DOHH2 (cell line): ENCODE measurements at regions not wholly inside any gene's neighbourhood (a gene's known extent, or its start where the extent isn't known, plus 50 kb on each side); places are given as distances from the start of the nearest gene placed in this dataset.
"Not testable (repeated sequence)": the region's sequence is repeated elsewhere in the genome, so short reads cannot be mapped to it uniquely, and the experiment has no call there.

Source experiments
- H3F3A ChIP-seq: fragments of 200-600 bp; sonication (generic), shearing (Covaris generic); 2 replicates; pipeline ENCODE4 v1.6.0; 2016; ENCODE audit warnings: antibody characterized with exemption, mild to moderate bottlenecking; ENCODE audit not compliant: control insufficient read depth, insufficient read depth
- H3K27ac ChIP-seq: fragments of 200-600 bp; sonication (generic); 2 replicates; pipeline ENCODE4 v1.5.1; 2014; ENCODE audit warnings: low read depth, mild to moderate bottlenecking, low read length, moderate library complexity
- H3K27me3 ChIP-seq: fragments of 200-600 bp; sonication (generic); 2 replicates; pipeline ENCODE4 v1.6.1; 2014; ENCODE audit warnings: mild to moderate bottlenecking, low read length, mixed read lengths; ENCODE audit not compliant: control insufficient read depth
- H3K36me3 ChIP-seq: fragments of 200-600 bp; sonication (generic); 2 replicates; pipeline ENCODE4 v1.6.1; 2014; ENCODE audit warnings: mild to moderate bottlenecking, low read length, moderate library complexity, mixed read lengths; ENCODE audit not compliant: control insufficient read depth
- H3K4me1 ChIP-seq: fragments of 200-600 bp; sonication (generic); 2 replicates; pipeline ENCODE4 v1.6.1; 2014; ENCODE audit warnings: mild to moderate bottlenecking, low read length, mixed read lengths; ENCODE audit not compliant: control insufficient read depth
- H3K4me2 ChIP-seq: fragments of 200-600 bp; sonication (generic); 2 replicates; pipeline ENCODE4 v1.6.0; 2014; ENCODE audit warnings: mild to moderate bottlenecking, low read length, moderate library complexity
- H3K4me3 ChIP-seq: fragments of 200-600 bp; sonication (generic); 2 replicates; pipeline ENCODE4 v1.5.1; 2014; ENCODE audit warnings: mild to moderate bottlenecking, low read length, mixed read lengths
- H3K79me2 ChIP-seq: fragments of 200-600 bp; sonication (generic); 2 replicates; pipeline ENCODE4 v1.6.1; 2014; ENCODE audit warnings: mild to moderate bottlenecking, low read length, mixed read lengths; ENCODE audit not compliant: control insufficient read depth
- H3K9me2 ChIP-seq: fragments of 200-600 bp; sonication (generic); replicated peaks from 2 replicates; pipeline ENCODE4 v1.6.1; 2014; ENCODE audit warnings: mild to moderate bottlenecking, low read length, mixed read lengths; ENCODE audit not compliant: control insufficient read depth
- H3K9me3 ChIP-seq: fragments of 200-600 bp; sonication (generic); 2 replicates; pipeline ENCODE4 v1.6.1; 2014; ENCODE audit warnings: antibody characterized with exemption, low read length, mixed read lengths; ENCODE audit not compliant: control insufficient read depth, insufficient read depth
- H4K20me1 ChIP-seq: fragments of 200-600 bp; sonication (generic); 2 replicates; pipeline ENCODE4 v1.6.0; 2014; ENCODE audit warnings: low read depth, mild to moderate bottlenecking, antibody characterized with exemption, low read length, moderate library complexity; ENCODE audit not compliant: control insufficient read depth, insufficient read depth

- not testable (repeated sequence) for H3K36me3 ChIP-seq, H3K27ac ChIP-seq, H3F3A ChIP-seq, H3K9me3 ChIP-seq, H4K20me1 ChIP-seq, H3K4me2 ChIP-seq, H3K4me1 ChIP-seq, H3K4me3 ChIP-seq, H3K79me2 ChIP-seq, H3K27me3 ChIP-seq, H3K9me2 ChIP-seq
Observed at GRCh38 chr15:22519213-22519612, 60.5 kb downstream of the GOLGA6L22 start.

- H3K36me3 ChIP-seq, H4K20me1 ChIP-seq, H3F3A ChIP-seq, H3K9me3 ChIP-seq, H3K27ac ChIP-seq, H3K4me3 ChIP-seq, H3K4me2 ChIP-seq, H3K4me1 ChIP-seq, H3K79me2 ChIP-seq, H3K9me2 ChIP-seq, H3K27me3 ChIP-seq: not testable (repeated sequence)
Observed at GRCh38 chr15:22526537-22526936, 67.8 kb downstream of the GOLGA6L22 start.

GRCh38 chr15:22527016-22527415, 68.3 kb downstream of the GOLGA6L22 start:
- not testable (repeated sequence) for H3K36me3 ChIP-seq, H3K27me3 ChIP-seq, H3K9me3 ChIP-seq, H3K9me2 ChIP-seq, H3K4me1 ChIP-seq, H3K27ac ChIP-seq, H4K20me1 ChIP-seq, H3K79me2 ChIP-seq, H3K4me3 ChIP-seq, H3F3A ChIP-seq, H3K4me2 ChIP-seq

GRCh38 chr15:22529200-22529599, 70.5 kb downstream of the GOLGA6L22 start:
- not testable (repeated sequence) for H4K20me1 ChIP-seq, H3F3A ChIP-seq, H3K9me2 ChIP-seq, H3K4me1 ChIP-seq, H3K4me3 ChIP-seq, H3K27ac ChIP-seq, H3K9me3 ChIP-seq, H3K27me3 ChIP-seq, H3K36me3 ChIP-seq, H3K79me2 ChIP-seq, H3K4me2 ChIP-seq

- not testable (repeated sequence) for H3F3A ChIP-seq, H3K79me2 ChIP-seq, H3K4me1 ChIP-seq, H4K20me1 ChIP-seq, H3K9me3 ChIP-seq, H3K4me3 ChIP-seq, H3K36me3 ChIP-seq, H3K4me2 ChIP-seq, H3K27ac ChIP-seq, H3K9me2 ChIP-seq, H3K27me3 ChIP-seq
Observed at GRCh38 chr15:22559701-22560100, 101.0 kb downstream of the GOLGA6L22 start.

- not testable (repeated sequence) for H3K36me3 ChIP-seq, H3K4me3 ChIP-seq, H3K9me2 ChIP-seq, H3F3A ChIP-seq, H3K27ac ChIP-seq, H4K20me1 ChIP-seq, H3K4me1 ChIP-seq, H3K4me2 ChIP-seq, H3K9me3 ChIP-seq, H3K27me3 ChIP-seq, H3K79me2 ChIP-seq
Observed at GRCh38 chr15:22561716-22562115, 103.0 kb downstream of the GOLGA6L22 start.

GRCh38 chr15:22566510-22566909, 107.8 kb downstream of the GOLGA6L22 start:
- H3K4me2 ChIP-seq, H3K36me3 ChIP-seq, H3K9me2 ChIP-seq, H3K4me3 ChIP-seq, H3K79me2 ChIP-seq, H3K27me3 ChIP-seq, H4K20me1 ChIP-seq, H3K4me1 ChIP-seq, H3K9me3 ChIP-seq, H3F3A ChIP-seq, H3K27ac ChIP-seq: not testable (repeated sequence)

- H3K4me3 ChIP-seq, H4K20me1 ChIP-seq, H3K9me3 ChIP-seq, H3K36me3 ChIP-seq, H3K79me2 ChIP-seq, H3K27me3 ChIP-seq, H3F3A ChIP-seq, H3K4me2 ChIP-seq, H3K4me1 ChIP-seq, H3K9me2 ChIP-seq, H3K27ac ChIP-seq: not testable (repeated sequence)
Observed at GRCh38 chr15:22569486-22569885, 110.8 kb downstream of the GOLGA6L22 start.
